Left forelimb (tissue), 1 donor: ENCODE measurements at regions not wholly inside any gene's neighbourhood (a gene's known extent, or its start where the extent isn't known, plus 50 kb on each side); places are given as distances from the start of the nearest gene placed in this dataset.
A peak's percentile ranks its signal among the peaks of the same experiment; 100 is the strongest.
"Not testable (repeated sequence)": the region's sequence is repeated elsewhere in the genome, so short reads cannot be mapped to it uniquely, and the experiment has no call there.

Experiments used
- DNase-seq: peaks from one replicate; pipeline ENCODE4 v3.0.0-alpha.2; 2018; ENCODE audit warnings: low spot score

DNA sequence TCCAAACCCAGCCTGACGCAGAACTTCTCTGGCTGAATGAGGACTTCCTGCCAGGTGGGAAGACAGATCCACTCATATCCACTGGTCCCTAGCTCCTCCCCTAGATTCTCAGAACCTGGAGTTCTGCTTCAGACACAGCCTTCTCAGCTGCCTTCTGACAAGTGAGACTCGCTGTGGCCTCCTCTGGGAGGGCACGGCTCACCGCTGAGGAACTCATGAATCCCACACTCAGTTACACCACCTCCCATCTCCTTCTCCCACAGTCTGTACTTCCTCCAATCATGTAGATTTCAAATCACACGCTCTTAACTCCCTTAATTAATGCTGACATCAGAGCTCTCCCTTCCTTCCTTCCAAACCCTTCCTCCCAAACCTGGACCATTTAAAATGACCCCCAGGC is 86.4 kb upstream of the TMEM45B start:
- DNase-seq = no peak

DNA sequence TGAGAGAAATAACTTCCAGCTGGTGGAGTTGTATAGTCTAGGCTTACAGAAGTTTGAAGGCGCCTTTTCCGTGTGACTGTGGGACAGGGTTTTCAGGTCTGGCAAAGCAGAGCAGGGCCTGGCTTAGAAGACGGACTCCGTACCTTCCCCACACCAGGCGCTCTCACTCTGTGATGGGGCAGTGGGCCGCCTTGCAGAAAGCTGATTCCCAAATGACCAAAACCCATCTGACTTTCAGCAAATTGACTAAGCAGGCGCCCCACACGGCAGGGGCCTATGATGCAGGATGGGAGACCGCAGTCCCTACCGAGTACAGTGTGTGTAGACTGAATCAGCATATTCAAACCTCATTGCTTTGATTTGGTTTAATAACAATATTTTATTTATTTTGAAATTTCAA is 85.8 kb upstream of the TMEM45B start:
- DNase-seq = no peak

DNA sequence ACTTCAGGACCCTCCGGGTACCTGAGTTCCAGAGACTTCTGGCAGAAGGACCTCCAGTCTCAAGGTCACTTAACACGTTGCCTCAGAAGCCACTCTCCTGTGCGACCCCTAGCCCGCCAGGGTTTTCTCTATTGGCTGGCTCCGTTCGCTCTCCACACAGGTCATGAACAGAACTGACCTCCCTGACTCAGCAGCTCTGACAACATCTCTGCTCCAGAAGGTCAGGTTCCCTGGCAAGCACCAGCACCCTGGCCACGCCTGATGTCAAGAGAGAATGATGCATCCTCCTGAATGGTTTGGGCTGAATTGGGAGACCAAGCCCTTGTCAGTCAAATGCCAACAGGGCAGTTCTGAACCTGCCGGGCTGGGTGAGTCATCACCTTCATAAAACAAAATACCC is 84.3 kb upstream of the TMEM45B start:
- DNase-seq = no peak

DNA sequence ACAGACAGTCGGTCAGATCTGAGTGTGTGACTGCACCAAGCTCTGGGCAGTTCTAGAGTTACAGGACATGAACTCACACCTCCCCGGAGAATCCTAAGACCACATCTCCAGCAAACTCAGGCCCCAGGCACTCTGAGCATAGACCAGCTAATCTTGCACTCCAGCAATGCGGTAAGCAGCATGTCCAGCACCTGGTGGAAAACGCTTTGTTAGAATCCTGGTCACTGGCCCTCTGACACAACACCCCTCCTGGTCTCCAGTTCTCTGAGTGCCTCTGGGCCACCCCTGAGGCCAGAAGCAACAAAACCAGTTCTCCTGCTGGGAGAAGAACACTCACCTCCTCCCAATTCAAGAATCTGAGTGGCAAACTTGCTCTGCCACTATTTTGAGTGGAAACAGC is 82.7 kb upstream of the TMEM45B start:
- no peak for DNase-seq

DNA sequence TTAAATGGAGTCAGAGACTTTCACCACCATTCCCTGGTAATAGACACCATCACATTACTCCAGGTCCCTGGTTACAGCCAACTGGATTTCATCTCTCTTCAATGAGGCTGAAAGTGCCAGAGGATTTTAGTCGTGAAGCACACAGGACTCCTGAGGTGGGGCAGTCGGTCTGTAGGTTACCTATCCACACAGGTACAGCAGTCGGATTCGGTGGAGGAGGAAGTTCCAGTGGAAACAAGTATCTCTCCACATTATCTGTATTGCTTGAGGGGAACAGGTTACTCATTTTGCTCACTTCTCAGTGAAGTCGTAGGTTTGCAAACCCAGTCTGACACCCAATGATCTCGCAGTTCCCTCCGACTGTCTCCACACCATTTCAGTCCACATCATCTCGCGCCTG is 82.3 kb upstream of the TMEM45B start:
- DNase-seq = no peak

DNA sequence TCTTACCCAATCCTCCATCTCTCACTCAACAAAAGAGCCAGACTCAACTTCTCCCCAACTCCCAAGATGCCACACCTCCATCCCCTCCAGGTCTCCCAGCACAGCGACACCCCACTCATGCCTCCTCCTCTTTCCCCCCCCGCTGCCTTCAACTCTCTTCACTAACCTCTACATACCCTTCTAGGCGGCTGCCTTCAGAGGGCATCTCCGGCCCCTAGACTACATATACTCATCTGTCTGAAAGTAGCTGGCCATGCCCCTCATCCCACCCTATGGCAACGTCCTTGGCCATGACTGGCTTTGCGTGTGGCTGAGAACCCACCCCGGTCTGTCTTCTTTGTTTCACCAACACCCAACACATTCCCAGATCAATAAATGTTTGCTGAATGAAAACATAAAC is 81.7 kb upstream of the TMEM45B start:
- DNase-seq = no peak

DNA sequence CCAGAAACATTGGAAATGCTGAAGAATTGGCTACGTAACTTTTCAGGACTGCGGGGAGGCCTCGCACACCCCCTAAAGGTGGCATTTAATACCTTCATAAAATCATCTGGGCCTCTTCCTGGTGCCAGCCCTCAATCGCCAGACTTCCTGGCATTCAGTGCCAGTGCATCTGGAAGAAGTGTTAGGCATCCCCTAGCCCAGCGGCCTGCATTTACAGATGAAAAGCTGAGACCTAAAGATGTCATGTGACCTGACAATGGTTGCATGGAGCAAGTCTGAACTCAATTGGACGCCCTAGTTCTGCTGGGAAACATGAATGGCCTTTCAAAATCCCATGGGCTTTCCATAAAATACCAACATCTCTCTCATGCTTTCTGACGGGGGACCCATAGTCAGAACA is 81.0 kb upstream of the TMEM45B start:
- DNase-seq = no peak

DNA sequence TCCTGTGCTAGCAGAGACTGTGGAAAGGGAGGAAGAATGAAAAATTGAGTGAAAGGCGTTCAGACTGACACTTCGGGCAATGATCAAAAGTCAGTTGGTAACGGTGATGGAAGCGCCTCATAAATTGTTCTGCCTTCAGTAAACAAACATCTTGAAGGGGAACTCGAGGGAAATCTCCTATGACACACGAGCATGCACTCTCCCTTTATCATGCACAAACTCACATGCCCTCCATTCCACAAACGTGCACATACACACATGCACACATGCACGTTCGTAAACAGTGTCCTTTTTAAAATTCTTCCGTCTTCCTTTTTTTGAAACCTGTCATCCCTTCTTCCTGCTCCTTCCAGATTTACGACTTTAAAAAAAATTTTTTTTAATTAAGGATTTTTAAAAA is 77.8 kb upstream of the TMEM45B start:
- DNase-seq = no peak

DNA sequence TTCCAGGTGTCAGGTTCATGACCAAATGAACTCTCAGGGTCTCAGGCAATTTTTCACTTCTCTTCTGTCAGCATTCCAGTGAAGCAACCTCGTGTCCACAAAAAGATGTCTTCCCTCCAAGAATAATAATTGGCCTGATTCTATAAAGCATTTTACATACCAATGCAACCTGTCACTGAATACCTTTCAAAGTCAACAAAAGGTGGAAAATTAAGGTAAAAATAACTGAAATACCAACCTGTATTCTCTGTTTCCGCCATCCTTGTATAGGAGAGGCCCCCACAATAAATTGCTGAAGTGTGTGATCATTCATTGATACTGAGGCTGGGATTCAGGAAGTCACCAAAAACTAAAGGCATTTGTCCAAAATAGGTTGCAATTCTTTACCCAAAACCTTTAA is 77.4 kb upstream of the TMEM45B start:
- DNase-seq = no peak

DNA sequence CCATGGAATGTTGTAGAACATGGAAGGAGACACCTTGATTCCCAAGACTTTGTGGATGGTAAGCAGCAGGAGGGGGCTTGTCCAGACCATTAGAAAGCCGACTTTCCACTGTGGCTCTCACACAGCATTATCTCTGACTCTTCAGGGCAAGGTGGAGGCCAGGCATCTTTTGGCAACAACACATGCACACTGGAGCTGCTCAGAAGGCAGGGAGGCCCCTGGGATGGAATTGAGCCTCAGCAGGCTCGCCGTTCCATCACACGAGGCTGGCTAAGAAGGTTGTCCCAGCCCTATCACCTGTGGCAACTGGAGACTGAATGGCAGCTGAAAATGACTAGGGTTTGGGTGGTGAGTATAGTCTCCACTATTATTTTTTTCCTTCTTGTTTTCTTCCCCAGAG is 76.3 kb upstream of the TMEM45B start:
- no peak for DNase-seq

DNA sequence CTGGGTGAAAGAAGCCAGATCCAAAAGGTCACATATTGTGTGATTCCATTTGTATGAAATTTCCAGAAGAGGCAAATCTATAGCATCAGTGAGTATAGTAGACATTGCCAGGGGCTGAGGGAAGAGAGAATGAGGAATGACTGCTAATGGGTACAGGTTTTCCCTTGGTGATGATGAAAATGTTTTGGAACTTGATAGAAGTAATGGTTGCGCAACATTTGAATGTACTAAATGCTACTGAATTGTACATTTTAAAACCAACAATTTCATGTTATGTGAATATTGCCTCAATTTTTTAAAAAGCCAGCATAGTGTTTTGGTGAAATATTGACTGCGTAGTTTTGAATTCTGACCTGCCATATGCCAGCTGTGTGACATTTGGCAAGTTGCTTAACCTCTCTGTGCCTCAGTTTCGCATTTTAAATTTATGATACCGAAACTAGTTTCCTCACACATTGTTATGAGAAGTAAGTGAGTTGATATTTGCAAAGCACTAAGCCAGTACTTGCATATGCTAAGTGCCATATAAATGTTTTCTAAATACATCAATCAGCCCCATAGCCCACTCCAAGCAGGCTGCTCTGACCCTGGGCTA is 75.4 kb upstream of the TMEM45B start:
- DNase-seq = no peak

DNA sequence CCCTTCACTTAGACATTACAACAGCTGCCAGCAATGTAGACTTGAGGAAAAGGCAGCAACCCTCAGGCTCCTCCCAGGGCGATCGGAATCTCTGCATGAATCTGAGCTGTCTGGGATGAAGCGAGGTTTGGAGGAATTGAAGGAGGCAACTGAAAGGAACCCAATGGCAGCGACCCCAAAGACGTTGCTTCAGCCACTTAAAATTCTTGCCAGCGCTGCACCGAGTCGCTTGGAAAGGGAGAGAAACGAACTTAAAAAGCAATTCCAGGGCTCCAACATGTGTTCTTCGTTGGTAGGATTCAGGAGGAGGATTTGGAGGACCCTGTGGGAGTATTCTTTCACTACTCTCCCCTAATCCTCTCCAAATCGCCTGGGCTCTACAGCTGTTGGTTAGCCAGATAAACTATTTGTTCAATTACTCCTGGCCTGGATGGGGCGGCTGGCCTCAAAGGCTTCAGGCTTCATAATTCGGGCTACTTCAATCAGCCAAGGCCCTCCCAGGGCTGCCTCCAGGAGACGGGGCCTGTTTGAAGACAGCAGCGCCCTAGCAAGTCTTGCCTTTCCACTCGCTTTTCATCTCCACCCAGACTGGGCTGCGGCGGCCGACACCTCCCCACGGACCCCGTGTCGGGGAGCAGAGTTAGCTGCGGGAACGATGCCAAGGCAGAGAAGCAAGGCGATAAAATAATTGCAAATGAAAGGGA is 72.4 kb upstream of the TMEM45B start:
- no peak for DNase-seq

DNA sequence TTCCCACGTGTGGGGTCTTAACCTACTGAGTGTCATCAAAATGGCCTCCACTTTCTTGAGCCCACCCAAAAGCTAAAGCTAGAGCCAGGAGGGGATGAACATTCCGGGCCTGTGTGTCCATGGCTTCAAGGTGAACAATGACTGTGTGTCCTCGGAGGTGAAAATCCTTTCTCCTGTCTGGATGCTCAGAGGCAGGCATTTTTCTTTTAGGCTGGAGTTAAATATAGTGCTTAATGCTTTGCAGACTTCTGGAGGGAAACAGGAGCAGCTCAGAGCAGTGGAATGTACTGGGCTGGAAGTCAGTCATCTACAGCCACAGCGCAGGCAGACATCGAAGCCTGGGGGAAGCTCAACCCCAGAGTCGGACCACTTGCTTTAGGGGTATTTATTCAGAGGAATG is 68.6 kb upstream of the TMEM45B start:
- no peak for DNase-seq

DNA sequence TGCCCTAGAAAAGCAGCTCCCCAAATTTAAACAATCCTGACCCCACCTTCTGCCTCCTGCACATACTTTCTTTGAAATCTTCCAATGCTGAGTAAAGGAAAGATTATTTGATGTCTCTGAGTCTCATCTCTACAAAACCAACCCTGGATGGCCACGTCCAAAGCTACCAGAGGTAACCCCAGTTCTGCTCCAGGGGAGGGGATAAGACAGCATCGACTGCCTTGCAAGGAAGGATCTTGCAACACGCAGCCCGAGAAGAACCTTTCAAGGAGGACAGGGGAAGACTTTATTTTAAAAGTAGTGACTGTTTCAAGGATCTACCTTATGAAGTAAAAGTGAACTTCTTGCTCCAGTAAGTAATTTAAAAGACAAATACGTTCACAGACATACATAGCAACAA is 66.5 kb upstream of the TMEM45B start:
- DNase-seq = no peak

DNA sequence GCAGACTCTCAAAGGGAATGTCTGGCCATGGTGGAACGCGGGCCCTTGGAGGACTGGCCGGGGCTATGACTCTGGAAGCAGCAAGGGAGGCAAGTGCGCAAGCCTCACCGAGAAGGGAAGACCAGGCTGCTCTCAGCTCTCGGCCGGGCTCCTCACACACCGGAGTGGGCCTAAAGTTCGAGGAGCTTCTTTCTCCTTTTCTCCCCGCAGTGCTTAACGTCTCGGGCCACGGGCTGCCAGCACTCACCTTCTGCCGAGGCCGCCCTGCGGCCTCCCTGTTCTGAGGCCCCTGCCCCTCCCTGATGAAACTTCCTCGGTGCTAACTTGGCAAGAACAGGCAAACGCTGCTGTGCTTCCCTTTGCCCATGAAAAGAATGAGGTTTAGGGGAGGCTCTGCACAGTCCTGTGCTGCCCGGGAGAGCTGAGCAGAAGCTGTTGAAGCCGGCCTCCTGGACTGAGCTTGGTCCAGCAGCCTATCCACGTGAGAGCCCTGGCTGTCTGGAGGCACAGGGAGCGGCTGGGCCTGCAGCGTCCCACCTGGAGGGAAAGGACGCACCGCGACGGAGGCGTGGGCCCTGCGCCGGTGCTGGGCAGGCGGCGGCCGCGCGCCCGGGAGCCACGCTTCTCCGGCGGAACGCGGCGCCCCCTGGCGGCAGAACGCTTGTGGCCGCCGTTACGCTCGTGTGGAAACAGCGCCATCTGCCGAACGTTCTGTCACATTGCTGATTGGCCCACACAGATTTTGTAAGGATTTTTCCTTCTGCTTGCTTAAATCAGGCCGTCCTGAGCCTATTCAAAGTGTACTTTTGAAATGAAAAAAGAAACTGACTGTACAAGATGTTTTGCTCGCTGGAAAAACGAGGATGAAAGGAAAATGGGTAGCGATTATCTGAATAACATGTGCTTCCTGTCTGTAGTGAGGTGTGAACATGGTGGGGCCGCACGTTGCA is 65.0 kb upstream of the TMEM45B start:
- peak; percentile 89 for DNase-seq

DNA sequence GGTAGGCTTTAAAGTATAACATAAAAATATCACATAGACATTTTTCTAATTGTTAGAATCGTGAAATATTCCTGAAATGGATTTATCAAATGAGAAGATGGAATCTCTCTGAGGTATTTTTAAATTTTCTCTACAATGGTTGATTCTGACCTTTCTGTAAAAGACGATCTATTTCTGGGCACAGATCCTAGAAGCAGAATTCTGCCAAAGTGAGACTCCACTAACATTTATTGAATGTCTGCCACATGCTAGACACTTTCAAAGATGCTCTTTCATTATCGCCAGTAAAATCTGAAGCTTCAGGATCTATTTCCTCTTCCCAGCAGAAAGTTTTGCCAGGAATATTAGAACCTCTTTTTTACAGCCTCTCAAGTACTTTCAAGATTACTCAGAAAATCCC is 64.1 kb upstream of the TMEM45B start:
- no peak for DNase-seq

DNA sequence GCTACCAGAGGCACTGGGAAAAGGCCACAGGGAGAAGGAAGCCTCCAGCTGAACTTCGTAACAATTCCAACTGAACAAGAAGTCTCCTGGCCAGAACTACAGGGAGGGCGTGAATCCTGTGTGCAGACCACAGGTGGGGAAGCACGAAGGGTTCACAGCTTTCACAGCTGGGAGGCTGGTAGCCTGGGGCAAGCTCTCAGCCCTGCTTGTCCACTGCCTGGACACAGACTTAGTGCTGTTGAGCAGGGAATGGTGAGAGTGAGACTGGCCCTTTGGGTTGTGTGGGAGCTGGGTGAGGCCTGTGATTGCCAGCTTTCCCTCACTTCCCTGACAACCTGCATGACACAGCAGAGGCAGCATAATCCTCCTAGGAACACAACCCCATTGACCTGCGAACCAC is 52.1 kb upstream of the TMEM45B start:
- DNase-seq = not testable (repeated sequence)

DNA sequence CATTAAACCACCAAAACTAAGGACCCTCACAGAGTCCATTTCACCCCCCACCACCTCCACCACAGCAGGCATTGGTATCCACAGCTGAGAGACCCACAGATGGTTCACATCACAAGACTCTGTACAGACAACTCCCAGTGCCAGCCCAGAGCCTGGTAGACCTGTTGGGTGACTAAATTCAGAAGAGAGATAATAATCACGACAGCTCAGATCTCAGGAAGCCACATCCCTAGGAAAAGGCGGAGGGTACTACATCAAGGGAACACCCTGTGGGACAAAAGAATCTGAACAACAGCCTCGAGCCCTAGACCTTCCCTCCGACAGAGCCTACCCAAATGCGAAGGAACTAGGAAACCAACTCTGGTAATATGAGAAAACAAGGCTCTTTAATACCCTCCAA is 51.4 kb upstream of the TMEM45B start:
- not testable (repeated sequence) for DNase-seq
